Cerebellar cortex (tissue), 1 donor: ENCODE measurements at regions not wholly inside any gene's neighbourhood (a gene's known extent, or its start where the extent isn't known, plus 50 kb on each side); places are given as distances from the start of the nearest gene placed in this dataset.
A peak's percentile ranks its signal among the peaks of the same experiment; 100 is the strongest.

Source experiments
- DNase-seq: peaks from one replicate; pipeline ENCODE4 v3.0.0-alpha.2; 2015; ENCODE audit warnings: low spot score

DNA sequence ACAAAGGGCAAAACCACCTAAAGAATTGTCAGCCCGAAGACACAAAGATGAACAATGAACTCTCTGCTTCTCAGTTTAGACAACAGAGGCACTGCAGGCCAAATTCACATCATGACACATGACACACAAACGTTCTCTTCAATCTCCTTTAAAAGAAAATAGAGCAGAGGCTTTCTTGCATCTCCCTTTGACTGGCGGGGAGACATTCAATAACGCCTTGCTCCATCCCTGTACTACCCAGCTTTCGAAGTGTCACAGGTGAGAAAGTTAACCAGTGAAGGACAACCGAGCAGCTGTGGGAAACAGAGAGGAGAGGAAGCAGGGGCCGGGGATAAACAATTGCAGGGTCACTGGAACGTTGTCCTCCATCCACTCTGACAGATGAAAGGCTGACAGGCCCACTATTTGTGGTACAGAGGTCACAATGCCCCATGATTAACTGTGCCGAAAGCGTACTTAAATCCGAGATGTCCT is 130.8 kb downstream of the PHLDA1 start:
- DNase-seq: no peak

- no peak for DNase-seq
These were observed 131.3 kb downstream of the PHLDA1 start for GRCh38 chr12:75900226-75900625.

DNA sequence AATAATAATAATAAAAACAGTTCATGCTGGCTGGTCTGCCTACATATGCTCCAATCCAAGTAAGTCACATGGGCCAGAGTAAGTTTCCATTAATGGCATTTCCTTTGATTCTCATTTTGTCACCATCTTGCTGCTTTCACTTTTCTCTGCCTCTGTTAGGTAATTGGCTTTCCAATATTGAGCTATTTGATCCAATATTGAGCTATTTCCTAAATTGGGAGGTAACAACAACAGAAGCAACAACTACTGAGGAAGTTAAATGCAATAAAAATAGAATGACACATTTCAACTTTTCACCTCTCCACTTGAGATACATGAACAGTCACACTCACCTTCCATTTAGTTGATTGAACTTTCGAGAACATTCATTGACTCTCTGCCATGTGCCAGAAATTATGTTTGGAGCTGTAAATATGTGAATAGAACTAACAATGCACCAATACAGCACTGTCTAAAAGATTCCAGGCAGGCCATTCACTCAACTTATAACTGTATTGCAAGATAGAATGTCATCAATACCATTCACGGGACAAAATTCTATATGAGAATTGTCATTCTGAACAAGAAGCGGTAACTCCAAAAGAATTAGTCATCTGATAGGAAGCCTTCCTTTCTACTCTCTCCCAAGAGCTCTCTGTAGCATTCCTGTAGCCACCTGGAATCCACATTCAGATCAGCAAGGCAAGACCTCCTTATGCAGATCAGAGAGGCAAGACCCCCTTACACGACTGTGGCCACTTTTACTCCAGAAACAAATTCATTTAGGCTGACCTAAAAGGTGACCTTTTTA is 136.4 kb downstream of the PHLDA1 start:
- DNase-seq: no peak

DNA sequence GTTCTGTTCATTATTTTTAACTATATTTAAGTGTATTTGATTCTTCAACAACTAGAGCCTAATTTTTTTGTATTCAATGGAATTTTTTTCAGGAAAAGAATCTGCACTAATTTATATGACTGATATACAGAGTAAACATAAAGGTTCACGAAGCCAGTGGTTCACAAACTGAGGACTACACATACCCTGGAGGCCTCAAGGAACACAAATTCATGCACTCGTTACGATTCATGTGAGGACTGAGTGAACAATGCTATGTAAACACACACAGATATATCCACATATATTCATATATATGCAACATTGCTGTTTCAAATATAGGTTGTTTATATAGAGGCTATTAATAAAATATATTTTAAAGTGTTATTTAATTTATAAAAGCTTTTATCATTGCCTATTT is 137.8 kb downstream of the PHLDA1 start:
- DNase-seq: no peak

DNA sequence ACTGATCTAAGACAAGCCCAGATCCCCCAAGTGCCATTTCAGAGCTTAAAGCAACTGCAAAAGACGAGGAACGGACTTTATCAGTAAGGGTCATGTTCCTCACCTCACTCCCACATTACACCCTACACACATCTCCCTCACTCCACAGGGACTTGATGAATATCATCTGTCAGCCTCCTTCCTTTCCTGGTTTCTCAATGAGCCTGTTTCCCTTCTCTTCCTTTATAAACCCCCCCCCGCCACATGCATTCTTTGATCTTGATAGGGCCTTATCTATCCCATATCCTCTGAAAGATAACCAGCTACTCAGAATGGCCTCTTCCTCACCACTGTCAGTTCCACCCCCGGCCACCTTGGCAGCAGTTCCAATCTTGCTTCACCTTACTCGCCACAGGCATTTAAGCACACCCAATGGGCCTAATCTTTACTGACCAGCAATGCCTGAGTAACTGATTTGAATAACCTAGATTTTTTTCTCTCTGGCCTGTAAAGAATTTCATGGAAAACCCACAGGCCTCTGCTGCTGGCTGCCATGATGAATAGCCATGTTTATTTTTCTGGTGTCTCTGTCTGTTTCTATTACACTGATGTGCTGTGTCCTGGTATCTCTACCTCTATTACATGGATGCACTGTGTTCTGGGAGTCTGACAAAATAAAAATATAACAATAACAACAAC is 138.7 kb downstream of the PHLDA1 start:
- no peak for DNase-seq

GRCh38 chr12:75891072-75891471 is 140.5 kb downstream of the PHLDA1 start:
- DNase-seq: no peak

DNA sequence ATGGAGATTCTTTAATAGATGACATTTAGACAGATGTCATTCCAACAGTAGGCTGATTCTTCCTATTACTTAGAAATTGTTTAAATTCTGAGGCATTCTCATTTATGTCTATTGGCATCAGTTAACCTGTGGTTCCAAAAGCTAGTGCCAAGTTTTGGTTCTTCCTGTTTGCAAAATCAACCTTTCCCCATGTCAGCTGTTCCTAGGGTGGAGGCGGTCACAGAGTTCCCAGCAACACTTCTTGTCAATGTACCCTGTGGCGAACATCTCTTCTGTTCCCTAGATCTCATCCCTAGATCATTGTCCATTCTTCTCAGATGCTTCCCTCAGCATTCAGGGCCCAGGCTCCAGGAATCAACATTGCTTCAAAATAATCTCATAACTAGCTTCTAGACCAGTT is 140.9 kb downstream of the PHLDA1 start:
- DNase-seq: no peak

GRCh38 chr12:75890141-75890540 is 141.4 kb downstream of the PHLDA1 start:
- DNase-seq: no peak

DNA sequence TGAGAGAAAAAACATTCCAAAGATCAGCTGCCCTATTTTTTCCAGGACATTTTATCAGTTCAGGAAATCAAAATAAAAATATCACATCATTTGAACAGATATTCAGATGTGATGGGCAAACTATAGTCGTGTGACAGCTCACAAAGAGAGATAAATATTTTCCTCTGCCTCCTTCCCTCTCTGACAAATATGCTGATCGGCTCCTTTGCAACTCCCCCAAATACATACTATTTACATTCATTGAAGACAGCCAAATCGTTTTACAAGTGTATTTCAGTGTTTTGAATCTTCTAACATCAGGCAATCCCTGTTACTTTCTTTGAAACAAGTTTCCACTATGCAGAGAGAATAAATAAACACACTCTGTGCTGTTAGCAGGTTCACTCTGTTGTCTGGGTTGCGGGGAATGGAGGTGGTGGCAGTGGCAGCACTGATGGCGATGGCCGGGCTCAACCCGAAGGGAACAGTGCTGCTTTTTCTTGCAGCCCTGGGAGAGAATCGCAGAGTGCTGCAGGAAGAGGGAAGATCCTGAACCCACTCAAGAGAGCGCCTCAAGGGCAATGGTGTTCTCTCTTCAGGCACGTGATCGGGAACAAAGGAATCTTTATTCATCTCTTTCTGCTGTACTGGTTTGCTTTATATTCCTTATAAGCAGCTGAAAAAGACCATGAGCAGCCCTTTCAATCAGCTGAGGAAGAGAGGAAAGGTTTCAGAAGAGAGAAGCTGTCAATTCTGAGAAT is 142.5 kb downstream of the PHLDA1 start:
- peak; percentile 19 for DNase-seq

GRCh38 chr12:75888399-75888798 is 143.2 kb downstream of the PHLDA1 start:
- no peak for DNase-seq

GRCh38 chr12:75887979-75888378 is 143.6 kb downstream of the PHLDA1 start:
- DNase-seq: no peak

DNA sequence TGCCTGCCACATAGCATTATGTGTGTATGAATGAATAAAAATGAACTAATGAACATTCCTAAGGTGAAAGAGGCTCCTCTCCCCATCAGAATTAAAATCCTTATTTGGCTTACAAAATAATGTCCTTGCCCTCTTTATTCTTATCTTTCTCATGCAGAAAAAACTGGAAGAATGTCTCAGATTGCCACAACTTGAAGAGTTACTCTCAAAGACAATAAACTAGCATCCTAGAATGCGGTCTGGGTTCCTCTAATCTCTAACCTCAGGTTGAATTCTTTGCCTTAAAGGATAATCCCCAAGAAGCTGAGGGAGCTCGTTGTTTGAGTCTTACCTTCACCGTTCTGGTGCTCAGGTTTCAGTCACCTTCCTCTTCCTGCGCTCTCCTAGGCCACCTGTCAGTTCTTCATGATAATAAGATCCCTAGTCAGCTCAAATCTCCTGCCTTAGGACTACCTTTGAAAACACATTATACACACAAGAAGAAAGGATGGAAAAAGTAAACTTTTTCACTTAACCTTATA is 147.1 kb downstream of the PHLDA1 start:
- no peak for DNase-seq

DNA sequence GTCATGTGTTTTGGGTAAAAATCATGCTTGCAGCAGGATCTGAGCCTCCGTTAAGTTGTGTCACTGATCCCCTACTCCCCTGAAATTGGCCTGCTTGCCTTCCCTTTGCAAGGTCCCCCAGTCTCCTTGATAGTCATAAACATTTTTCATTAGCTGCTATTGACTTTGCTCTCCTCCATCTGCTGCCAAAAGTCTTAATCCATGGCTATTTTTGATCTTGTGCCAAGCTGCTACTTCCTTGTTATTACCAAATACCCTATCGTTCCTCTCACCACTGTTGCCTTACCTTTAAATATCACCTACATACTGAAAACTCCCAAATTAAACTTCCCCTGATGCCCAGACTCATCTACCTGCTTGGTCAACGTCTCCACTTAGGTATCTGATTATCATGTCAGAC is 148.3 kb downstream of the PHLDA1 start:
- DNase-seq: no peak

DNA sequence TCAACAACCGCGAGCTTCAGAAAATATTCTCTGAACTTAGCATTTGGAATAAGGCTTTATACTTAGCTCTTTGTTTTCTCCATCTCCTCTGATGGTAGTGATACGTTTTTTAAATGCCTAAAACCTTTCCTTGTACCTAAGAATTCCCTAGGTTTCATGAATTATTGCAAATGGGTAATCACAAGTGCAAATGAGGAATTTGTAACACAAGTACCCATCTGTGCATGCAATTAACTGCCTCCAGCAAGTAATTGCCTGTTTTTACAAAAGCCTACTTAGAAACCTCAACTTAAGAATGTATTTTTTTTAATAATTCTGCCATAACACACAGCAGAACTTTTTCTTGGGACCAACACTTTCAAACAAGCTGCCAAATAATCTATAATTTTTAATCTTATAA is 149.2 kb downstream of the PHLDA1 start:
- DNase-seq: no peak

DNA sequence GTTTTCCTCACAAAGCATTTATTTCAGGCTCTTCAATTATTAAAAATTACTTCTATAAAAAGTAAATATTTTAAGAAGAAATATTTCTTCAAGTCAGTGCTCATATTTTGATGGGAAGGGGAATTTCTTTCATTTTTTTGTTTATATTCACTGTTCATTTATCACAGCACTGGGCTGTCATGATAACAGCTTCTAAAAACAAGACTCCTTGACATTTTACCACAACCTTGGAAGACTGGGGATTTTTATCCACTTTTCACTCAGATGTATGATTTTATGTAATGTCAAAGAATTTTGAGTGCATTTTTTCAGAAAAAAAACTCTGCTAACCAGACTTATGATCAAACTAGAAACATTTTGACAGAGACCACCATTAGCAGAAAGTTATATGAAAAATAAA is 149.7 kb downstream of the PHLDA1 start:
- no peak for DNase-seq

DNA sequence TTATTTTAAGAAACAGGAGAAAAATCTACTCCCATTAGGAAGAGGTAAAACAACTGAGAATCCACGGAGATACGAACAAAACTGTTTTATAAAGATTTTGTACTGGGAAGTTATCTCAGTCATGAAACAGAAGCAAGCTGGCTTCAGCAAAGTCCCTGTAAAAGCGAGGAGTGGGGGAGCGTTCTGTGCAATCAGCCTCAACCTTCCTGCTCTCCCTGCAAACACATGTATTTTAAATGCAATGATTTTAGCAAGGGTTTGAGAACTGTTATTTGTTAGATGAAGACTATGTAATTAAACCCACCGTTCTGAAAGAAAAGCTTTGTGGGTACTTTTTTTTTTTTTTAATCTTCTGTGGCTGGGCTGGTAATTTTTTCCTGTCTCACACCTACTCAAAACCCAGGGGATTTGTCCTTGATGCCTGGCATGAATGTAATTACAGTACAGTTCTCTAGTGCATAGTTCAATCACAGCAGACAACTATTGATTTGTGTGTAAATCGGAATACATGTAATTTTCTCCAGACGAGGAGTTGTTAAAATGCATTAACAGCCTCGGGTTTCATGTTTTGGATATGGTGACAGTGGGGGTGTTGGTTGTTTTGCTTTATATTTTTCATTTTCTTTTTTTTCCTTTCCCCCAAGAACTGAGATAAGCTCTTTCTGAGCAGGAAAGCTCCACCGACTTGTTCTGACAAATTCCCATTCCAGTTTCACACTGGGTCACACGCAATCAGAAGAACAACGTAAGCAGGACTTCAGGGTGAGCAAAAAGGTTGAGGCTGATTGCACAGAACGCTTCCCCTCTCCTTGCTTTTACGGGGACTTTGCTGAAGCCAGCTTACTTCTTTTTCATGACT is 153.6 kb downstream of the PHLDA1 start:
- DNase-seq: no peak

DNA sequence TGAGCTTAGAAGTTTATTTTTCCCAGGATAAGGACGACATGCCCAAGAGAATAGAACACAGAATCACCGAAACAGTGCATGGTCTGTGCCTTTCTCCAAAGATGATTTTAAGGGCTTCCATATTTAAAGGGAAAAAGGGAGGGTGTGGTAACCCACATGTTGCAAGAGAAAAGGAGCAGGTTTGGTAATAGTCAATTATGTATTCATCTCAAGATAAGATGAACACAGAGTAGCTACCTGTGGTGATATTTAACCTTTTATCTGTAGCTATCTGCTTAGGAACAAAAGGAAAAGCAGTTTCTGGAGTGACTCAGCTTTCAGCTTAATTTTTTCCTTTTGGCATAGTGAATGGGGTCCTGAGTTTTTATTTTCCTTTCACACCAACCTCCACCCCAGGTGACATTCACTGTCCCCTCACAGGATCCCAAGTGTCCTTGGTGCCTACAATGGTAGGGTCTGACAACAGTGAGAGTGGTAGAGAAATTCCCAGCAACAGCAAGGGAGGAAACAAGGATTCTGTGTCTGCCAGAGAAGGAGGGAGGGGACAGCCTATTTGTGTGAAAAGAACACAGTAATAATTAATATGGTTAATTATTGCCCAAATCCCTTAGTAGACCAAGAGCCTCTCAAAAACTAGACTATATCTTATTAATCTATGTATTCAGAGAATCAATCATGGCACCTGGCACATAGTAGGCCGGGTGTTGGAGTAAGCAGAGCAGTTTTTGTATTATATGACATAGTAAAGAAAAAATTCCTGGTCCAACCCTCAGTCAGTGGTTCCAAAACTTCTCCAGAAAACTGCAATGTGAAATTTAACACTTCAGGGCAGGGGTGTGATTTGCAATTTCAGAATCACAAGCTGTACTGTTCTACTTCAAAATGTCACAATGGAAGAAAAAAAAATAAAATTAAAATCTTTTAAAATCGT is 154.5 kb downstream of the PHLDA1 start:
- no peak for DNase-seq

GRCh38 chr12:75874441-75874840 is 157.1 kb downstream of the PHLDA1 start:
- DNase-seq: no peak

DNA sequence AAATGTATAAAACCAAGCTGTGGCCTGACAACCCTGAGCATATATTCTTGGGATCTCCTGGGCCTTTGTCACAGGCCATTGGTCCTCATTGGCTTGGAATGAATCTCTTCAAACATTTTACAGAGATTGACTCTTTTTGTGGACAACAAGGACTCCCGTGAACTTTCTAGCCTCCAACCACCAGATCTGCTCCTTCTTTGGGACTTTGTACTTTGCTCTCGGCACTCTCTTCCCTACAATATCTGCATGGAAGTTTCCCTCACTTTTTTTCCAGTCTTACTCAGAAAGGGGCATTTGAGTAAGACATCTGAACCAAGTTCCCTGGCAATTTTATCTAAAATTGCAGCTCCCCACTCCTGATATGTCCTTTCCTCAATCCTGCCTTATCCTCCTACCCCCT is 158.8 kb downstream of the PHLDA1 start:
- DNase-seq: no peak

- DNase-seq: no peak
These were observed 160.7 kb downstream of the PHLDA1 start for GRCh38 chr12:75870878-75871277.

DNA sequence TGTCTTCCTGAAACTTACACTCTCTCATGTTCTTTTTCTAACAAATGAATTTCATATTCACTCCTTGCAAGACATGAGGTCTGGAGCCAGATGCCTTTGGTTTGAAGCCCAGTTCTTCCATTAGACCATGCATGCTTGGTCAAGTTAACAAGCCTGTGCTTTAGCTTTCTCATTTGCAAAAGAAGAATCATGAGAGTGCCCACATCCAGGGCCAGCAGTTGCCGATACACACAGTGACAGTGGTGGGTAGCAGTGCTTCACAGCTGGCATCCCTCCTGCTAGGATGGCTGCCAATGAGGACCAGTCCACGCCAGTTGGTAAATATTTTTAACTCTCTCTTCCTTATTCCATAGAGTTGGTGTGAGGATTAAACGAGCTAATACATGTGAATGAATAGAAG is 163.1 kb downstream of the PHLDA1 start:
- DNase-seq: peak; percentile 15
